GM23248 (cell line): ENCODE measurements at regions not wholly inside any gene's neighbourhood (a gene's known extent, or its start where the extent isn't known, plus 50 kb on each side); places are given as distances from the start of the nearest gene placed in this dataset.
"Not testable (repeated sequence)": the region's sequence is repeated elsewhere in the genome, so short reads cannot be mapped to it uniquely, and the experiment has no call there.

ENCODE experiments used
- DNase-seq: peaks from one replicate; pipeline ENCODE4 v3.0.0-alpha.2; 2015
- H2AFZ ChIP-seq: fragments of 200-600 bp; sonication (generic); 2 replicates; pipeline ENCODE4 v1.6.1; 2016; ENCODE audit warnings: antibody characterized with exemption
- H3F3A ChIP-seq: fragments of 200-600 bp; sonication (generic); 2 replicates; pipeline ENCODE4 v1.6.1; 2016; ENCODE audit warnings: mild to moderate bottlenecking, antibody characterized with exemption, mixed run types; ENCODE audit not compliant: insufficient read depth
- H3K27ac ChIP-seq: fragments of 200-600 bp; sonication (generic); 2 replicates; pipeline ENCODE4 v1.5.1; 2016; ENCODE audit warnings: mild to moderate bottlenecking
- H3K27me3 ChIP-seq: fragments of 200-600 bp; sonication (generic); replicated peaks from 2 replicates; pipeline ENCODE4 v1.6.1; 2016; ENCODE audit warnings: mild to moderate bottlenecking; ENCODE audit not compliant: insufficient read depth
- H3K36me3 ChIP-seq: fragments of 200-600 bp; sonication (generic); 2 replicates; pipeline ENCODE4 v1.6.1; 2016; ENCODE audit warnings: low read depth, mild to moderate bottlenecking
- H3K4me1 ChIP-seq: fragments of 200-600 bp; sonication (generic); 2 replicates; pipeline ENCODE4 v1.6.1; 2016; ENCODE audit warnings: mild to moderate bottlenecking; ENCODE audit not compliant: insufficient read depth
- H3K4me2 ChIP-seq: fragments of 200-600 bp; sonication (generic); one replicate; pipeline ENCODE4 v1.6.1; 2016; ENCODE audit warnings: mild to moderate bottlenecking; ENCODE audit not compliant: unreplicated experiment
- H3K4me3 ChIP-seq: fragments of 200-600 bp; sonication (generic); 2 replicates; pipeline ENCODE4 v1.5.1; 2016; ENCODE audit warnings: mild to moderate bottlenecking
- H3K79me2 ChIP-seq: fragments of 200-600 bp; sonication (generic); 2 replicates; pipeline ENCODE4 v1.6.1; 2016; ENCODE audit warnings: mild to moderate bottlenecking; ENCODE audit not compliant: insufficient read depth
- H3K9ac ChIP-seq: fragments of 200-600 bp; sonication (generic); 2 replicates; pipeline ENCODE4 v1.6.1; 2016; ENCODE audit warnings: mild to moderate bottlenecking
- H3K9me2 ChIP-seq: fragments of 200-600 bp; sonication (generic); 2 replicates; pipeline ENCODE4 v1.6.1; 2016; ENCODE audit warnings: mixed run types, mild to moderate bottlenecking, moderate library complexity; ENCODE audit not compliant: insufficient read depth
- H3K9me3 ChIP-seq: fragments of 200-600 bp; sonication (generic); one replicate; pipeline ENCODE4 v1.6.1; 2017; ENCODE audit warnings: low read depth
- H4K20me1 ChIP-seq: fragments of 200-600 bp; sonication (generic); 2 replicates; pipeline ENCODE4 v1.6.0; 2016; ENCODE audit not compliant: insufficient read depth
- EZH2 ChIP-seq: fragments of 200-600 bp; sonication (generic); IDR thresholded peaks from 2 replicates; pipeline ENCODE4 v1.6.1; 2018; ENCODE audit warnings: antibody characterized with exemption, mild to moderate bottlenecking; ENCODE audit not compliant: insufficient read depth, poor library complexity, severe bottlenecking
- EZH2phosphoT487 ChIP-seq: fragments of 200-600 bp; sonication (generic); IDR thresholded peaks from 2 replicates; pipeline ENCODE4 v1.6.1; 2018; ENCODE audit warnings: antibody characterized with exemption, moderate library complexity, mild to moderate bottlenecking, low read depth; ENCODE audit not compliant: insufficient read depth
- WGBS, 2 experiments: methylation state at CpG; one replicate each; pipeline ENCODE4 v1.1.6; 2015 to 2017; ENCODE audit warnings: low lambda C conversion rate in 2 of 2, low coverage in 1 of 2; ENCODE audit errors: missing lambda C conversion rate in 2 of 2; 5-methylcytosine and 5-hydroxymethylcytosine counted together
- in situ Hi-C: fragments of 300-500 bp; cut with MboI; formaldehyde crosslinking; loops from 2 replicates; pipeline ENCODE4 v1.15.0; 2020

DNA sequence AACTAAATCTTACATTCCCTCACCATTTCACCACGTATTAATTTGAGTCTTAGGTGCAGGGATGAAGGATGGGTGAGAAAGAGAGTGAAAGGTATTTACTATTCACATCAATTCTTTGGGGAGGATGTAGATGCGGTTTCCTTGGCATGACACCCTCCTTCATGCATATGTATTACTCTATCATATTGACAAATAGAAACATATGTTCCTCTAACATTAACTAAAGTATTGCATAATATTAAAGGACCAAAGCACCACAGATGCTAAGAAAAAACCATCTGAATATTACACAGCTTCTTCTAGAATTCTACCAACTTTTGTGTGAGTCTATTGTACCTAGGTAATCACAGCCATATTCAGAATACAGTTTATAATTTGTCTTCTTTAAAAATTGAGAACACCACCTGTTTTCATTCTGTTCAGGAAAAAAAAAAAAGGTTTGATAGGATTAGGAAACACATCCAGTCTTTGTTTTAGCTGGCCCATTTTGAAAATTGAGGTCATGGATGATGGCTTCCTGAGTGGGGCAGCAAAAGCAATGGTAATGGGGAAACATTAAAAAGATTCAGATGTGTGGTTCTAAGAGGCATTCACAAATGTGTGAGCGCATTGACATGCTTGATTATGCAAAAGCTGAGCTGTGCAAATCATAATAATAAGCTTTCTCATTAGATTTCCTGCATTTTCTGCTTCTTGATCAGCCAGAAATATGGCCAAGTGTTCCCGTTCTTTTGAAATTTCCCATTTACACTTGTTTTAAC, 1011.5 kb upstream of the NUDT12 start:
- in situ Hi-C loops = no loop called here
- no peak for DNase-seq
- no peak for TF ChIP-seq EZH2phosphoT487
- TF ChIP-seq EZH2 = no peak
- Histone ChIP-seq H3K9ac (no peak overlapping the region), H3K27me3 (no peaks in the 10 kb centered on the region), H3K4me3 (no peak overlapping the region), H2AFZ (no peak overlapping the region), H3K9me3 (no peaks in the 10 kb centered on the region), H3K79me2 (no peaks in the 10 kb centered on the region), H3F3A (no peaks in the 10 kb centered on the region), H3K27ac (no peak overlapping the region), H3K4me1 (no peaks in the 10 kb centered on the region), H3K9me2 (no peaks in the 10 kb centered on the region), H3K36me3 (no peaks in the 10 kb centered on the region), H4K20me1 (no peaks in the 10 kb centered on the region), H3K4me2 (no peak overlapping the region)
- WGBS, 2 experiments = 8 to 9% methylated on average over 4 of the region's 4 CpGs

DNA sequence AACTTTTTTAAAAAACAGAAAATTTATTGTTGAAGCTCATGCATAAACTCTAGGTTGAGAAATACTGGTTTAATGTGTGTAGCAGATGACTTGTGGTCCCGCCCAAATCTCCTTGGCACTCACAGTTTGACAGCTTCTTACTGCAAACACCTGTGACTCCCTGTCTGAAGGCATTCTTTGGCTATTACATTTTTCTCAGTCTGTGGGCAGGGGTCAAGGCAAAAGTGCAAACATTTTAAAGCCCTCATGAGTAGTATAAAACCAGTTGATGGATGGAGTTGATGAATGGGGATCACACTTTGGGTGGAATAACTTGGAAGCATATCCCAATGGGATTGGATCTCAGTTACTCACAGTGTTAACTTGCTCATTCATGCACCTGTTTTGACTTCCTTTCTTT, 1007.0 kb upstream of the NUDT12 start:
- H3K27ac ChIP-seq = no peak overlapping the region
- no peaks in the 10 kb centered on the region for H3K36me3 ChIP-seq
- no peaks in the 10 kb centered on the region for H3K4me1 ChIP-seq
- TF ChIP-seq EZH2 = no peak
- TF ChIP-seq EZH2phosphoT487 = no peak
- DNase-seq = no peak
- in situ Hi-C loops = no loop called here
- H3K9me3 ChIP-seq = no peaks in the 10 kb centered on the region
- no peaks in the 10 kb centered on the region for H3K27me3 ChIP-seq
- H3K79me2 ChIP-seq = no peaks in the 10 kb centered on the region
- no peaks in the 10 kb centered on the region for H3K9me2 ChIP-seq
- H3F3A ChIP-seq = no peaks in the 10 kb centered on the region
- H4K20me1 ChIP-seq = no peaks in the 10 kb centered on the region
- H3K4me3 ChIP-seq = no peak overlapping the region
- WGBS, 2 experiments = 19 to 33% methylated on average over 1 of the region's 1 CpG
- no peak overlapping the region for H2AFZ ChIP-seq
- no peak overlapping the region for H3K9ac ChIP-seq
- no peak overlapping the region for H3K4me2 ChIP-seq

DNA sequence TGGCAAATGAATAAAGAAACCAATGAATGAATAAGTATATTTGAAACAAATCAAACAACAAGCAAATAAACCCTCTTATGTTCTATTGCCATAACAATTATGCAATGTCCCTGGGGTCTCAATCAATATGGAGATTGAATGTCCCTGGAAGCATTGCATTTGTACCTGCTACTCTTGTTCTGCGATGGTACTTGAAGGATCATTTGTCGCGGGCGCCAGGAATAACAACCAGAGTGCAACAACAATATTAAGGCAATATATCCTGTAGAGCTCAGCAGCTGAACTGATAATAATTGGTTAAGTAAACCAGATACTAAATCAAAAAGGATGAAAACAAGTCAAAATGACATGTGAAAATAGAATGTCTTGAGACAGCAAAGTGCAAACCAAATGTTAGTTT, 1001.9 kb upstream of the NUDT12 start:
- TF ChIP-seq EZH2phosphoT487 (no peak), EZH2 (no peak)
- no peak overlapping the region for H3K9ac ChIP-seq
- no peaks in the 10 kb centered on the region for H3K4me1 ChIP-seq
- H3K27me3 ChIP-seq = no peaks in the 10 kb centered on the region
- no peaks in the 10 kb centered on the region for H3K9me3 ChIP-seq
- 61 to 66% methylated on average over 4 of the region's 4 CpGs for WGBS, 2 experiments
- H3K4me2 ChIP-seq = no peak overlapping the region
- H3K79me2 ChIP-seq = no peaks in the 10 kb centered on the region
- H3F3A ChIP-seq = no peaks in the 10 kb centered on the region
- H2AFZ ChIP-seq = no peak overlapping the region
- no peaks in the 10 kb centered on the region for H3K9me2 ChIP-seq
- no peaks in the 10 kb centered on the region for H3K36me3 ChIP-seq
- in situ Hi-C loops = no loop called here
- H3K27ac ChIP-seq = no peak overlapping the region
- H3K4me3 ChIP-seq = no peak overlapping the region
- no peak for DNase-seq
- H4K20me1 ChIP-seq = no peaks in the 10 kb centered on the region

DNA sequence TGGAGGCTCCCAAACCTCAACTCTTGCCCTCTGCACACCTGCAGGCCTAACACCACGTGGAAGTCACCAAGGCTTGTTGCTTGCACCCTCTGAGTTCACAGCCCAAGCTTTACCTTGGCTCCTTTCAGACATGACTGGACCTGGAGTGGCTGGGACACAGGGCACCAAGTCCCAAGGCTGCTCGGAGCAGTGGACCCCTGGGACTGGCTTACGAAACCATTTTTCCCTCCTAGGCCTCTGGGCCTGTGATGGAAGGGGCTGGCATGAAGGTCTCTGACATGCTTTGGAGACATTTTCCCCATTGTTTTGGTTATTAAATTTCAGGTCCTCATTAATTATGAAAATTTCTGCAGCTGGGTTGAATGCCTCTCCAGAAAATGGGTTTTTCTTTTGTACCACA, 994.4 kb upstream of the NUDT12 start:
- H3K27ac ChIP-seq = no peak overlapping the region
- WGBS, 2 experiments = 14 to 17% methylated on average over 3 of the region's 3 CpGs

DNA sequence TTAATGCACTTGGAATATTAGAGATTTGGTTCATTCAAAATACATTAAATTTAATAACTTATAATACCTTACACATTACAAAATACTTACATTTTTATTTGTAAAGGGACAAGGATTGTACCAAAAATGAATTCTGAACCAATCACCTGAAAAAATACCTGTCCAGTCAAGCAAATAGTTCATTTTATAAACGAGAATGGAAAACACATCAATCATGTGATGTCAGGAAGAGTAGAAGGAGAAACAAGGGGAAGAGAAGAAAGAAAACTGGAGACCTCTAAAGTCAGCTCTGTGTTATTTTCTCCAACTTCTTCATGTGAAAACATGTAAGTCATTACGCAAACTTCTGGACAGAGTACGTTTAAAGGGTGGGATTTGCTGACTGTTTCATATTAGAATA, 989.0 kb upstream of the NUDT12 start:
- H2AFZ ChIP-seq = no peak overlapping the region
- WGBS, 2 experiments = 11 to 21% methylated on average over 3 of the region's 3 CpGs
- H3K27me3 ChIP-seq = no peaks in the 10 kb centered on the region
- in situ Hi-C loops = no loop called here
- no peaks in the 10 kb centered on the region for H3K9me2 ChIP-seq
- no peaks in the 10 kb centered on the region for H3F3A ChIP-seq
- no peaks in the 10 kb centered on the region for H3K36me3 ChIP-seq
- H3K79me2 ChIP-seq = no peaks in the 10 kb centered on the region
- no peak overlapping the region for H3K4me3 ChIP-seq
- no peak overlapping the region for H3K9ac ChIP-seq
- H4K20me1 ChIP-seq = no peaks in the 10 kb centered on the region
- no peak overlapping the region for H3K4me2 ChIP-seq
- no peaks in the 10 kb centered on the region for H3K4me1 ChIP-seq
- H3K27ac ChIP-seq = no peak overlapping the region
- no peak for DNase-seq
- H3K9me3 ChIP-seq = no peaks in the 10 kb centered on the region
- TF ChIP-seq EZH2phosphoT487 (no peak), EZH2 (no peak)

More for the DNA sequence above, 994.4 kb upstream of the NUDT12 start:
- no peaks in the 10 kb centered on the region for H3K9me3 ChIP-seq
- no peaks in the 10 kb centered on the region for H3K36me3 ChIP-seq
- no peak for DNase-seq
- no peak overlapping the region for H3K4me3 ChIP-seq
- TF ChIP-seq EZH2 (no peak), EZH2phosphoT487 (no peak)
- H3K9me2 ChIP-seq = no peaks in the 10 kb centered on the region
- H3K79me2 ChIP-seq = no peaks in the 10 kb centered on the region
- H3F3A ChIP-seq = no peaks in the 10 kb centered on the region
- H3K4me1 ChIP-seq = no peaks in the 10 kb centered on the region
- in situ Hi-C loops = no loop called here
- H3K4me2 ChIP-seq = no peak overlapping the region
- H3K9ac ChIP-seq = no peak overlapping the region
- no peaks in the 10 kb centered on the region for H3K27me3 ChIP-seq
- H4K20me1 ChIP-seq = no peaks in the 10 kb centered on the region
- H2AFZ ChIP-seq = no peak overlapping the region

DNA sequence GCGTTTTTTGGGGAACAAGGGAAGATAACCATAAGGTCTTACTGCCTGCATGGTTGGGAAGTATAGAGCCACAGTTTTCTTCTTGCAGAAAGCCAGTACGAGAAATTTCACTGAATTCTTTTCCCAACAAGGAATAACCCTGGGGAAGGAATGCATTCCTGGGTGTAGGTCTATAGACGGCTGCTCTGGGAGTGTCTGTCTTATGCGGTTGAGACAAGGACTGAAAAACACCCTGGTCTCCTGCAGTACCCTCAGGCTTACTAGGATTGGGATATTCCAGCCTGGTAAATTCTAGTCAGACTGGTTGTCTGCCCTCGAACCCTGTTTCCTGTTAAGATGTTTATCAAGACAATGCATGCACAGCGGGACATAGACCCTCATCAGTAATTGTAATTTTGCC, 984.3 kb upstream of the NUDT12 start:
- H3K4me2 ChIP-seq, H3K9me2 ChIP-seq, H3F3A ChIP-seq, DNase-seq, H3K27ac ChIP-seq, H3K79me2 ChIP-seq, in situ Hi-C loops, H3K9me3 ChIP-seq, H3K36me3 ChIP-seq, H3K4me1 ChIP-seq, H3K27me3 ChIP-seq, H3K4me3 ChIP-seq, H3K9ac ChIP-seq, H2AFZ ChIP-seq, H4K20me1 ChIP-seq: not testable (repeated sequence)
- 29 to 39% methylated on average over 6 of the region's 6 CpGs for WGBS, 2 experiments
